Coronary artery (tissue), 2 donors: ENCODE measurements at regions not wholly inside any gene's neighbourhood (a gene's known extent, or its start where the extent isn't known, plus 50 kb on each side); places are given as distances from the start of the nearest gene placed in this dataset.
A peak's percentile ranks its signal among the peaks of the same experiment; 100 is the strongest.

ENCODE experiments used
- DNase-seq: peaks from one replicate; pipeline ENCODE4 v3.0.0-alpha.2; 2017; ENCODE audit warnings: low spot score
- H3K27ac ChIP-seq, 2 donors: fragments of 200-600 bp; sonication (generic); one replicate each; pipeline ENCODE4 v1.5.1; 2016 to 2019
- H3K4me3 ChIP-seq: fragments of 200-600 bp; sonication (generic); 2 replicates; pipeline ENCODE4 v1.5.1; 2016; ENCODE audit warnings: mild to moderate bottlenecking, moderate library complexity
- CTCF ChIP-seq: fragments of 200-600 bp; sonication (generic); IDR thresholded peaks from one replicate; pipeline ENCODE4 v1.5.1; 2019; ENCODE audit warnings: antibody characterized with exemption

- Histone ChIP-seq H3K27ac (no peak overlapping the region), H3K4me3 (no peak overlapping the region)
- no peak for DNase-seq
- no peak for TF ChIP-seq CTCF
Measured at GRCh38 chr3:127137757-127138536, 55.0 kb upstream of the PRR23E start.

GRCh38 chr3:127139601-127140500 is 53.1 kb upstream of the PRR23E start:
- peak; percentile 35 for DNase-seq
- no peak for TF ChIP-seq CTCF
- Histone ChIP-seq H3K27ac (no peak overlapping the region), H3K4me3 (no peak overlapping the region)

- H3K4me3 ChIP-seq = no peak overlapping the region
- H3K27ac ChIP-seq = no peak overlapping the region
- TF ChIP-seq CTCF = no peak
- DNase-seq = peak; percentile 62
Measured at GRCh38 chr3:127140501-127141460, 52.1 kb upstream of the PRR23E start.

- Histone ChIP-seq H3K27ac (no peak overlapping the region), H3K4me3 (no peak overlapping the region)
- DNase-seq = peak; percentile 59
- TF ChIP-seq CTCF = no peak
Measured at GRCh38 chr3:127141921-127142730, 50.8 kb upstream of the PRR23E start.
